Thyroid gland (tissue), 4 donors: ENCODE measurements at regions not wholly inside any gene's neighbourhood (a gene's known extent, or its start where the extent isn't known, plus 50 kb on each side); places are given as distances from the start of the nearest gene placed in this dataset.

Experiments used
- DNase-seq, 2 donors: peaks; one replicate each; pipeline ENCODE4 v3.0.0-alpha.2; 2019
- H3K27ac ChIP-seq, 3 donors: fragments of 200-600 bp; sonication (generic); 1 replicate in 2 of 3; 2 replicates in 1 of 3; pipeline ENCODE4 v1.5.1; 2016 to 2019; ENCODE audit warnings: mild to moderate bottlenecking in 1 of 3, moderate library complexity in 1 of 3
- H3K27me3 ChIP-seq: fragments of 200-600 bp; sonication (generic); one replicate; pipeline ENCODE4 v1.5.1; 2019
- H3K36me3 ChIP-seq, 2 donors: fragments of 200-600 bp; sonication (generic); one replicate each; pipeline ENCODE4 v1.5.1; 2016 to 2019
- H3K4me1 ChIP-seq, 2 donors: fragments of 200-600 bp; sonication (generic); one replicate each; pipeline ENCODE4 v1.5.1; 2017 to 2019
- H3K4me3 ChIP-seq, 3 donors: fragments of 200-600 bp; sonication (generic); replicated peaks in 1 of 3; 1 replicate in 2 of 3; 2 replicates in 1 of 3; pipeline ENCODE4 v1.5.1; 2016; ENCODE audit warnings: mild to moderate bottlenecking in 1 of 3
- H3K9me3 ChIP-seq: fragments of 200-600 bp; sonication (generic); one replicate; pipeline ENCODE4 v1.5.1; 2017
- CTCF ChIP-seq, 6 experiments: fragments of 200-600 bp in 3 of 6; fragments of 450-650 bp in 3 of 6; sonication (generic) in 3 of 6; IDR thresholded peaks; one replicate each; pipeline ENCODE4 v1.5.1; 2016 to 2019; ENCODE audit warnings: antibody characterized with exemption in 6 of 6, mild to moderate bottlenecking in 2 of 6, inconsistent platforms in 1 of 6, moderate library complexity in 1 of 6
- POLR2A ChIP-seq, 2 donors: fragments of 450-650 bp; IDR thresholded peaks; one replicate each; pipeline ENCODE4 v1.6.1; 2017; ENCODE audit warnings: antibody characterized with exemption in 2 of 2, mild to moderate bottlenecking in 2 of 2, moderate library complexity in 1 of 2
- WGBS, 2 donors: methylation state at CpG; one replicate each; pipeline ENCODE4 v1.1.5; 2017; 5-methylcytosine and 5-hydroxymethylcytosine counted together
- intact Hi-C: fragments of 100-400 bp; cut with DNase I; formaldehyde crosslinking; loops from one replicate; pipeline ENCODE4 v1.15.1; 2023

GRCh38 chr4:85420831-85421230 lies 54.1 kb upstream of the ARHGAP24 start:
- TF ChIP-seq POLR2A (IDR thresholded peaks at IDR 0.05): no peak
- no peak for TF ChIP-seq CTCF (IDR thresholded peaks at IDR 0.05)
- Histone ChIP-seq H3K4me1 (no peaks in the 10 kb centered on the region), H3K27ac (no peak overlapping the region), H3K4me3 (no peak overlapping the region), H3K27me3 (no peaks in the 10 kb centered on the region), H3K9me3 (no peaks in the 10 kb centered on the region), H3K36me3 (no peaks in the 10 kb centered on the region)
- 77 to 87% methylated on average over 6 of the region's 6 CpGs for WGBS, 2 donors
- DNase-seq: no peak
- intact Hi-C loops: no loop called here

- Histone ChIP-seq H3K4me1 (no peaks in the 10 kb centered on the region), H3K9me3 (no peaks in the 10 kb centered on the region), H3K36me3 (no peaks in the 10 kb centered on the region), H3K27me3 (no peaks in the 10 kb centered on the region), H3K27ac (no peak overlapping the region), H3K4me3 (no peak overlapping the region)
- WGBS, 2 donors: 80 to 93% methylated on average over 2 of the region's 2 CpGs
- no peak for TF ChIP-seq CTCF (IDR thresholded peaks at IDR 0.05)
- TF ChIP-seq POLR2A (IDR thresholded peaks at IDR 0.05): no peak
- intact Hi-C loops: no loop called here
- DNase-seq: no peak
Measured at GRCh38 chr4:85423431-85423830, 51.5 kb upstream of the ARHGAP24 start.
